MCF 10A (cell line): ENCODE measurements at regions not wholly inside any gene's neighbourhood (a gene's known extent, or its start where the extent isn't known, plus 50 kb on each side); places are given as distances from the start of the nearest gene placed in this dataset.

Experiments
- BruUV-seq: library from RNA; stranded (reverse); fragments of 400-500 nt; replicated peaks from 2 replicates; lab custom pipeline; 2021; lab: Mats Ljungman, UMichigan
- CTCF ChIA-PET: fragments of 300-600 bp; sonication (Branson Sonifier 250); formaldehyde crosslinking; extraction: SDS; loops from one replicate; lab custom pipeline; 2021; ENCODE audit warnings: antibody characterized with exemption, inconsistent platforms; lab: Yijun Ruan, JAX
- POLR2A ChIA-PET: fragments of 300-600, 350-650 bp; sonication (Branson Sonifier 250); formaldehyde crosslinking; extraction: SDS; loops from one replicate; lab custom pipeline; 2020; ENCODE audit warnings: antibody characterized with exemption, inconsistent platforms; lab: Yijun Ruan, JAX
- DNase-seq: peaks from one replicate; pipeline ENCODE4 v3.0.0-alpha.2; 2018; ENCODE audit not compliant: unreplicated experiment
- H3K27ac Mint-ChIP-seq: one replicate; pipeline ENCODE4 v1.8.0; 2022; ENCODE audit warnings: mild to moderate bottlenecking, low read depth, mixed read lengths; ENCODE audit not compliant: unreplicated experiment
- H3K27me3 Mint-ChIP-seq: one replicate; pipeline ENCODE4 v1.8.0; 2022; ENCODE audit warnings: mixed read lengths; ENCODE audit not compliant: insufficient read depth, unreplicated experiment
- H3K36me3 Mint-ChIP-seq: one replicate; pipeline ENCODE4 v1.8.0; 2022; ENCODE audit warnings: mild to moderate bottlenecking, moderate library complexity, mixed read lengths; ENCODE audit not compliant: insufficient read depth, unreplicated experiment
- H3K4me1 Mint-ChIP-seq: one replicate; pipeline ENCODE4 v1.8.0; 2022; ENCODE audit warnings: mixed read lengths; ENCODE audit not compliant: insufficient read depth, unreplicated experiment
- H3K4me3 Mint-ChIP-seq: one replicate; pipeline ENCODE4 v1.8.0; 2022; ENCODE audit warnings: mild to moderate bottlenecking, moderate library complexity, mixed read lengths; ENCODE audit not compliant: unreplicated experiment
- H3K9me3 Mint-ChIP-seq: one replicate; pipeline ENCODE4 v1.8.0; 2022; ENCODE audit warnings: mixed read lengths; ENCODE audit not compliant: unreplicated experiment
- CTCF ChIP-seq: fragments of 200-600 bp; IDR thresholded peaks from one replicate; pipeline ENCODE4 v1.8.0; 2022; ENCODE audit warnings: antibody characterized with exemption, mild to moderate bottlenecking; ENCODE audit not compliant: unreplicated experiment
- intact Hi-C: fragments of 100-400 bp; cut with micrococcal nuclease; formaldehyde crosslinking; loops from 2 replicates; pipeline ENCODE4 v1.14.1; 2022

- no peaks in the 10 kb centered on the region for H3K36me3 Mint-ChIP-seq
Measured at GRCh38 chr15:70158309-70159000, 60.7 kb upstream of the TLE3 start.

GRCh38 chr15:70156671-70157271, 59.1 kb upstream of the TLE3 start:
- DNase-seq = peak; percentile 45
- ChIA-PET POLR2A (interaction anchor here (0.7 to 1.3 kb wide), 5 partner anchors 15 to 428 kb away, joined by 3 read pairs; no protein-coding TSS in a partner anchor), CTCF (no interaction called here)
- intact Hi-C loops = no loop called here
- Mint-ChIP-seq H3K9me3 (no peaks in the 10 kb centered on the region), H3K4me1 (peaks cover 30% of the 10 kb centered on the region), H3K27ac (no peak overlapping the region), H3K4me3 (no peak overlapping the region), H3K27me3 (no peaks in the 10 kb centered on the region), H3K36me3 (no peaks in the 10 kb centered on the region)
- no peak for TF ChIP-seq CTCF
- no TSS peak for BruUV-seq

More at GRCh38 chr15:70158309-70159000, 60.7 kb upstream of the TLE3 start:
- no peak for TF ChIP-seq CTCF
- Mint-ChIP-seq H3K4me3 (no peak overlapping the region), H3K27ac (no peak overlapping the region), H3K9me3 (no peaks in the 10 kb centered on the region), H3K27me3 (no peaks in the 10 kb centered on the region), H3K4me1 (peaks cover 30% of the 10 kb centered on the region)
- BruUV-seq = no TSS peak
- POLR2A ChIA-PET = interaction anchor here (0.6 kb wide), 1 partner anchor 714 kb away, joined by 3 read pairs; no protein-coding TSS in a partner anchor
- intact Hi-C loops = no loop called here
- DNase-seq = no peak
- CTCF ChIA-PET = interaction anchor here (1.0 to 1.1 kb wide), 2 partner anchors 11 to 44 kb away, joined by 3 read pairs; no protein-coding TSS in a partner anchor

GRCh38 chr15:70154718-70155347, 57.1 kb upstream of the TLE3 start:
- Mint-ChIP-seq H3K4me1 (peaks cover 26% of the 10 kb centered on the region), H3K27me3 (no peaks in the 10 kb centered on the region), H3K4me3 (no peak overlapping the region), H3K36me3 (no peaks in the 10 kb centered on the region), H3K27ac (no peak overlapping the region), H3K9me3 (no peaks in the 10 kb centered on the region)
- ChIA-PET POLR2A (no interaction called here), CTCF (no interaction called here)
- no peak for DNase-seq
- TF ChIP-seq CTCF = no peak
- intact Hi-C loops = no loop called here
- no TSS peak for BruUV-seq
